ENCODE measurements at regions not wholly inside any gene's neighbourhood (a gene's known extent, or its start where the extent isn't known, plus 50 kb on each side); places are given as distances from the start of the nearest gene placed in this dataset.

- no peak for TF ChIP-seq FOXA1 (IDR thresholded peaks at IDR 0.05)
- TF ChIP-seq TARDBP (IDR thresholded peaks at IDR 0.05), result no peak
- no peak for TF ChIP-seq ARNT (IDR thresholded peaks at IDR 0.05)
- TF ChIP-seq FOXM1 (IDR thresholded peaks at IDR 0.05; ENCODE audit: borderline replicate concordance), result no peak
- TF ChIP-seq HDGF (IDR thresholded peaks at IDR 0.05; ENCODE audit: borderline replicate concordance), result no peak
- no peak for TF ChIP-seq LEF1 (IDR thresholded peaks at IDR 0.05; ENCODE audit: borderline replicate concordance)
- no peak for TF ChIP-seq FOXK2 (IDR thresholded peaks at IDR 0.05)
These were observed 315.2 kb upstream of the PAPPA start for GRCh38 chr9:115838417-115838816.

Data from HEK293T (cell line).